Endothelial cell (in vitro differentiated cells): ENCODE measurements at regions not wholly inside any gene's neighbourhood (a gene's known extent, or its start where the extent isn't known, plus 50 kb on each side); places are given as distances from the start of the nearest gene placed in this dataset.

Source experiments
- DNase-seq: peaks from one replicate; pipeline ENCODE4 v3.0.0; 2021; ENCODE audit warnings: low spot score
- H3K27ac Mint-ChIP-seq: one replicate; pipeline ENCODE4 v1.8.0; 2021; ENCODE audit warnings: mixed read lengths, inconsistent platforms; ENCODE audit not compliant: unreplicated experiment
- H3K27me3 Mint-ChIP-seq: one replicate; pipeline ENCODE4 v1.8.0; 2021; ENCODE audit warnings: mild to moderate bottlenecking, moderate library complexity, mixed read lengths, inconsistent platforms; ENCODE audit not compliant: unreplicated experiment
- H3K36me3 Mint-ChIP-seq: one replicate; pipeline ENCODE4 v1.8.0; 2021; ENCODE audit warnings: mild to moderate bottlenecking, low read depth, mixed read lengths, inconsistent platforms; ENCODE audit not compliant: unreplicated experiment
- H3K4me1 Mint-ChIP-seq: one replicate; pipeline ENCODE4 v1.8.0; 2021; ENCODE audit warnings: mild to moderate bottlenecking, mixed read lengths, inconsistent platforms; ENCODE audit not compliant: unreplicated experiment
- H3K4me3 Mint-ChIP-seq: one replicate; pipeline ENCODE4 v1.8.0; 2021; ENCODE audit warnings: mild to moderate bottlenecking, mixed read lengths, inconsistent platforms; ENCODE audit not compliant: unreplicated experiment
- H3K9me3 Mint-ChIP-seq: one replicate; pipeline ENCODE4 v1.8.0; 2021; ENCODE audit warnings: mixed read lengths, inconsistent platforms; ENCODE audit not compliant: unreplicated experiment
- CTCF ChIP-seq: fragments of 200-600 bp; sonication (generic); IDR thresholded peaks from one replicate; pipeline ENCODE4 v1.5.0; 2021; ENCODE audit warnings: antibody characterized with exemption; ENCODE audit not compliant: unreplicated experiment

DNA sequence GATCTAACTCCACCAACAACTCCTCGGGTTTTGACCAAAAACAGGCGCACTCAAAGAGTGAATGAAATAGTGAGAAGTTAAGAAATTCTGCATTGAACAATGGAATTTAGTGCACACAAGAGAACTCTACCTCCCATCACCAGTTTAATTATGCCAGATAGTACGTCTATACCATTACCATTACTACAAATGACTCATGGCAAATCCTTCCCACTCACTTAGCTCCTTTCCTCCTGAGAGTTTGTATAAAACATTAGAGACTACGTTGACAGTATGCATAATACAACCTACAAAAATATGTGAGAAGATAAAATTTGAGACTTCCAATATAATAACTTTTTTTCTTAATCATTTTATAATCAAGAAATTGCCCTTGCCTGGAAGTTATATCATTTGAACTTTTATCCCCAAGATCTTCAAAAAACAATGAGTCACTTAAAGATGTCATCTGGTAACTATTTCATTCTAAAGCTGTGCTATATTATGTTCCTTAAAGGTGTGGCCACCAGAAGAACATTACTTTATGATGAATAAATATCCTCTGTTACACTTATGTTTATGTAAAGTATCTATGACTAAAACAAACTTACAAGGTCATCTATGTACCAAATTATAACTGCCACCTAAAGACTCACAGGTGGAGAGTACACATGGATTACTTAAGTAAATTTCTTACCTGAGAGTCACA, 297.9 kb upstream of the PTGER4 start:
- Mint-ChIP-seq H3K27ac (no peak overlapping the region), H3K4me1 (no peaks in the 10 kb centered on the region), H3K27me3 (no peaks in the 10 kb centered on the region), H3K9me3 (no peaks in the 10 kb centered on the region), H3K4me3 (no peak overlapping the region), H3K36me3 (no peaks in the 10 kb centered on the region)
- no peak for TF ChIP-seq CTCF
- DNase-seq, result no peak

GRCh38 chr5:40381016-40381415, 298.7 kb upstream of the PTGER4 start:
- no peak for TF ChIP-seq CTCF
- no peak overlapping the region for H3K4me3 Mint-ChIP-seq
- H3K4me1 Mint-ChIP-seq, result no peaks in the 10 kb centered on the region
- no peak for DNase-seq
- H3K9me3 Mint-ChIP-seq, result no peaks in the 10 kb centered on the region
- no peaks in the 10 kb centered on the region for H3K27me3 Mint-ChIP-seq
- H3K27ac Mint-ChIP-seq, result no peak overlapping the region
- H3K36me3 Mint-ChIP-seq, result no peaks in the 10 kb centered on the region

DNA sequence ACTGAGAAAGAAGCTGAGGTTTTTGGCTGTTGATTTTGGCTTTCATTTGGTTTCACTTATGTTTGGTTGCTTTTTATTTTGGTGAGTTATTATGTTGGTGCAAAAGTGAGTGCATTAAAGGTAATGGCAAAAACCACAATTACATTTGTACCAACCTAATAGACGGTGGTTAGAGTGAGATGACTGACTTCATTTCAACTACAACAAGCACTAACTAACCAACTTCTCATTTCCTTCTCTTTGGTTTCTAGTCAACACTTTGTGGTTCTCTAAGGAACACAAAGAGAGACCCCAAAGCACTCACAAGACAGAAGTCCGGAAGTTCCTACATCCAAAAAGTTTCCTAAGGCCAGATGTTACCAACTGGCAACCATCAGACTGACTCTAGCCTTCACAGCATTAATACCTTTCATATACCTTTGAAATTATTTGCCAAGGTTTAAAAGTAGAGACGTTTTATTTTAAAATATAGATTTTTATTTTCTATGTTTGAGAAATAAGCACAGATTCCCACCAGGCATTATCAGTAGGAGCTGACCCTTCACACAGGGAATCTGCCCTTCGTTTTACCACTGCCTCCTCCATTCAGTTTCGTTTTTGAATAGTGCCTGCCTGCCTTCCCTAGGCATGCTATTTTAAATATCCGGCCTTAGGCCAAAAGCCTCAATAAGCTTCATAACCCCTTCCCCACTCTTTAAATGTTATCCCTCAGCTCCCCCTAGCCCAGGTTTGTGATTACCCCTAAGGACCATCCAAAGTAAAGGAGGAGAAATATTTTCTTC, 301.1 kb upstream of the PTGER4 start:
- H3K27me3 Mint-ChIP-seq, result no peaks in the 10 kb centered on the region
- DNase-seq, result no peak
- no peak overlapping the region for H3K4me3 Mint-ChIP-seq
- H3K4me1 Mint-ChIP-seq, result no peaks in the 10 kb centered on the region
- H3K9me3 Mint-ChIP-seq, result no peaks in the 10 kb centered on the region
- TF ChIP-seq CTCF, result no peak
- H3K36me3 Mint-ChIP-seq, result no peaks in the 10 kb centered on the region
- no peak overlapping the region for H3K27ac Mint-ChIP-seq

GRCh38 chr5:40376566-40376965, 303.1 kb upstream of the PTGER4 start:
- DNase-seq, result no peak
- no peaks in the 10 kb centered on the region for H3K27me3 Mint-ChIP-seq
- H3K36me3 Mint-ChIP-seq, result no peaks in the 10 kb centered on the region
- H3K4me1 Mint-ChIP-seq, result no peaks in the 10 kb centered on the region
- H3K27ac Mint-ChIP-seq, result no peak overlapping the region
- H3K9me3 Mint-ChIP-seq, result no peaks in the 10 kb centered on the region
- TF ChIP-seq CTCF, result no peak
- no peak overlapping the region for H3K4me3 Mint-ChIP-seq

DNA sequence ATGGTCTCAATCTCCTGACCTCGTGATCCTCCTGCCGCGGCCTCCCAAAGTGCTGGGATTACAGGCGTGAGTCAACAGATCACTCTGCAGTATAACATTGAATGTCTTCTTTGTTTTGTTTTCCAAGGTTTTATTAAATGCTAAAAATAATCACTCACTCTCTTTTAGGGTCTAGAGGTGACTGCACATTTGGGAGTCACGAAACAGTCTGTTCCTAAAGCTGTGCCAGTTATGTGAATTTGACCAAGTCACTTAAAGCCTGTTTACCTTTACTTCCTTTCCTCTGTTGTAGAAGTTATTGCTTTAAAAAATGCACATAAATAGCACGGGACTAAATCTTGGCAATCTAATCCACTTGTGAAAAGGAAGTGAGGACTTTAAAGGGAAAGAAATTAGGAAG, 304.9 kb upstream of the PTGER4 start:
- Mint-ChIP-seq H3K4me3 (no peak overlapping the region), H3K27ac (no peak overlapping the region), H3K27me3 (peaks cover 3% of the 10 kb centered on the region), H3K36me3 (no peaks in the 10 kb centered on the region), H3K9me3 (no peaks in the 10 kb centered on the region), H3K4me1 (no peaks in the 10 kb centered on the region)
- no peak for TF ChIP-seq CTCF
- DNase-seq, result no peak
